SK-N-SH (cell line): ENCODE measurements at regions not wholly inside any gene's neighbourhood (a gene's known extent, or its start where the extent isn't known, plus 50 kb on each side); places are given as distances from the start of the nearest gene placed in this dataset.

Experiments used
- CTCF ChIA-PET: fragments of 300-600, 350-600 bp; formaldehyde crosslinking; extraction: SDS; loops from one replicate; lab custom pipeline; 2021; lab: Yijun Ruan, JAX
- POLR2A ChIA-PET: fragments of 350-600 bp; sonication (Branson Sonifier 250); formaldehyde crosslinking; extraction: SDS; loops from one replicate; lab custom pipeline; 2020; ENCODE audit warnings: antibody characterized with exemption, inconsistent platforms; lab: Yijun Ruan, JAX
- DNase-seq: peaks from one replicate; pipeline ENCODE4 v3.0.0; 2012
- H2AFZ ChIP-seq: fragments of 200-600 bp; sonication (generic); 2 replicates; pipeline ENCODE4 v1.8.1; 2016; ENCODE audit warnings: antibody characterized with exemption, mild to moderate bottlenecking, low read depth
- H3F3A ChIP-seq: fragments of 200-600 bp; sonication (generic); replicated peaks from 2 replicates; pipeline ENCODE3; 2016; ENCODE audit warnings: antibody characterized with exemption, mild to moderate bottlenecking; ENCODE audit not compliant: insufficient read depth
- H3K27ac ChIP-seq, 2 experiments: fragments of 200-500 bp in 1 of 2; fragments of 200-600 bp in 1 of 2; sonication (Bioruptor generic) in 1 of 2; sonication (generic), shearing (Covaris generic) in 1 of 2; 2 replicates each; pipeline versions ENCODE4 v1.5.1 to v1.6.1; 2014 to 2016; ENCODE audit warnings: low read depth in 2 of 2, inconsistent platforms in 1 of 2, low read length in 1 of 2, mild to moderate bottlenecking in 1 of 2, mixed read lengths in 1 of 2
- H3K27me3 ChIP-seq: fragments of 200-600 bp; sonication (generic), shearing (Covaris generic); 2 replicates; pipeline ENCODE4 v1.6.1; 2016; ENCODE audit warnings: mixed run types; ENCODE audit not compliant: insufficient read depth
- H3K36me3 ChIP-seq, 2 experiments: fragments of 200-500 bp in 1 of 2; fragments of 200-600 bp in 1 of 2; sonication (Bioruptor generic) in 1 of 2; sonication (generic) in 1 of 2; replicated peaks in 1 of 2; 2 replicates each; pipeline versions ENCODE3 to v1.5.1; 2014 to 2016; ENCODE audit warnings: low read length in 1 of 2, mild to moderate bottlenecking in 1 of 2; ENCODE audit not compliant: insufficient read depth in 2 of 2, control insufficient read depth in 1 of 2
- H3K4me1 ChIP-seq, 2 experiments: fragments of 200-500 bp in 1 of 2; fragments of 200-600 bp in 1 of 2; sonication (Bioruptor generic) in 1 of 2; sonication (generic), shearing (Covaris generic) in 1 of 2; 2 replicates each; pipeline versions ENCODE4 v1.5.1 to v1.6.1; 2014 to 2016; ENCODE audit warnings: low read depth in 1 of 2, low read length in 1 of 2, mixed run types in 1 of 2; ENCODE audit not compliant: insufficient read depth in 2 of 2, control insufficient read depth in 1 of 2
- H3K4me2 ChIP-seq: fragments of 200-600 bp; sonication (generic), shearing (Covaris generic); 2 replicates; pipeline ENCODE4 v1.6.1; 2017; ENCODE audit warnings: mixed run types
- H3K4me3 ChIP-seq, 2 experiments: fragments of 200-500 bp in 1 of 2; fragments of 200-600 bp in 1 of 2; sonication (Bioruptor generic) in 1 of 2; sonication (generic), shearing (Covaris generic) in 1 of 2; 2 replicates each; pipeline versions ENCODE4 v1.5.1 to v1.8.1; 2014 to 2016; ENCODE audit warnings: low read depth in 2 of 2, inconsistent platforms in 1 of 2, low read length in 1 of 2, mild to moderate bottlenecking in 1 of 2, mixed read lengths in 1 of 2, moderate library complexity in 1 of 2
- H3K79me2 ChIP-seq: fragments of 200-600 bp; sonication (generic); 2 replicates; pipeline ENCODE4 v1.8.1; 2017; ENCODE audit warnings: mild to moderate bottlenecking; ENCODE audit not compliant: insufficient read depth
- H3K9ac ChIP-seq: fragments of 200-600 bp; sonication (generic); 2 replicates; pipeline ENCODE4 v1.6.1; 2017; ENCODE audit warnings: mixed run types
- H3K9me2 ChIP-seq: fragments of 200-600 bp; sonication (generic); 2 replicates; pipeline ENCODE4 v1.6.1; 2017; ENCODE audit warnings: mixed run types
- H3K9me3 ChIP-seq: fragments of 200-600 bp; sonication (generic); 2 replicates; pipeline ENCODE4 v1.6.1; 2017; ENCODE audit warnings: mixed run types, mild to moderate bottlenecking, moderate library complexity
- H4K20me1 ChIP-seq: fragments of 200-600 bp; sonication (generic); 2 replicates; pipeline ENCODE4 v1.6.1; 2017; ENCODE audit warnings: mild to moderate bottlenecking, mixed run types; ENCODE audit not compliant: insufficient read depth
- CHD2 ChIP-seq: fragments of 150-350 bp; IDR thresholded peaks from 2 replicates; pipeline ENCODE4 v1.6.1; 2018; ENCODE audit warnings: low read length; ENCODE audit not compliant: partially characterized antibody
- EZH2phosphoT487 ChIP-seq: fragments of 200-600 bp; sonication (generic); IDR thresholded peaks from 2 replicates; pipeline ENCODE4 v1.6.1; 2017; ENCODE audit warnings: low read depth, mixed run types, mild to moderate bottlenecking, antibody characterized with exemption, moderate library complexity, borderline replicate concordance
- FOSL2 ChIP-seq: IDR thresholded peaks from 2 replicates; pipeline ENCODE4 v1.4.0; 2012; ENCODE audit warnings: low read depth, mild to moderate bottlenecking, moderate library complexity, borderline replicate concordance
- FOXJ3 ChIP-seq: sonication (generic); formaldehyde crosslinking; IDR thresholded peaks from 2 replicates; pipeline ENCODE4 v1.5.1; 2020; ENCODE audit warnings: mild to moderate bottlenecking, missing genetic modification reagents
- FOXM1 ChIP-seq: IDR thresholded peaks from 2 replicates; pipeline ENCODE4 v1.4.0; 2012; ENCODE audit warnings: low read depth, mild to moderate bottlenecking
- GABPA ChIP-seq: IDR thresholded peaks from 2 replicates; pipeline ENCODE4 v1.4.0; 2012; ENCODE audit warnings: low read depth, mild to moderate bottlenecking
- JUND ChIP-seq: IDR thresholded peaks from 2 replicates; pipeline ENCODE4 v1.4.0; 2012
- MAX ChIP-seq: IDR thresholded peaks from 2 replicates; pipeline ENCODE4 v1.4.0; 2012; ENCODE audit warnings: low read depth
- NFIC ChIP-seq: IDR thresholded peaks from 2 replicates; pipeline ENCODE4 v1.4.0; 2012; ENCODE audit warnings: borderline replicate concordance
- RAD21 ChIP-seq: IDR thresholded peaks from 2 replicates; pipeline ENCODE4 v1.6.1; 2012; ENCODE audit warnings: mild to moderate bottlenecking, low read length
- RCOR1 ChIP-seq: fragments of 150-350 bp; IDR thresholded peaks from 2 replicates; pipeline ENCODE4 v1.6.1; 2017; ENCODE audit warnings: antibody characterized with exemption, low read length
- REST ChIP-seq: IDR thresholded peaks from 2 replicates; pipeline ENCODE4 v1.6.1; 2012; ENCODE audit warnings: mild to moderate bottlenecking, low read depth, low read length, moderate library complexity
- RFX5 ChIP-seq: IDR thresholded peaks from 2 replicates; pipeline ENCODE4 v1.6.1; 2012; ENCODE audit warnings: mild to moderate bottlenecking, improper control_type of control experiment, low read length
- SIN3A ChIP-seq: IDR thresholded peaks from 2 replicates; pipeline ENCODE4 v1.6.1; 2012; ENCODE audit warnings: low read depth, mild to moderate bottlenecking, low read length, moderate library complexity, borderline replicate concordance
- SMC3 ChIP-seq: IDR thresholded peaks from 2 replicates; pipeline ENCODE4 v1.6.1; 2012; ENCODE audit warnings: low read depth, low read length, improper control_type of control experiment
- TCF12 ChIP-seq: IDR thresholded peaks from 2 replicates; pipeline ENCODE4 v1.4.0; 2012
- TEAD4 ChIP-seq: IDR thresholded peaks from 2 replicates; pipeline ENCODE4 v1.4.0; 2012; ENCODE audit warnings: mild to moderate bottlenecking, borderline replicate concordance; ENCODE audit not compliant: insufficient read depth
- ZBTB33 ChIP-seq: IDR thresholded peaks from 2 replicates; pipeline ENCODE4 v1.4.0; 2012; ENCODE audit warnings: low read depth, borderline replicate concordance
- WGBS: methylation state at CpG from one replicate; pipeline ENCODE4 v1.1.6; 2017; ENCODE audit warnings: low lambda C conversion rate; 5-methylcytosine and 5-hydroxymethylcytosine counted together

- Histone ChIP-seq H2AFZ (no peak overlapping the region), H3F3A (no peaks in the 10 kb centered on the region), H3K9ac (no peak overlapping the region), H3K4me2 (no peak overlapping the region), H3K4me1 (no peaks in the 10 kb centered on the region), H3K9me3 (0 out of 2 replicates have a peak, but pooled peaks cover 8% of the 10 kb centered on the region), H4K20me1 (no peaks in the 10 kb centered on the region), H3K9me2 (no peaks in the 10 kb centered on the region), H3K79me2 (no peaks in the 10 kb centered on the region), H3K27ac (no peak overlapping the region), H3K36me3 (no peaks in the 10 kb centered on the region), H3K27me3 (no peaks in the 10 kb centered on the region), H3K4me3 (no peak overlapping the region)
- no peak for DNase-seq
- TF ChIP-seq FOXJ3 (no peak), RFX5 (no peak), GABPA (no peak), ZBTB33 (no peak), SMC3 (no peak)
- ChIA-PET POLR2A (no interaction called here), CTCF (interaction anchor here (0.6 kb wide), 1 partner anchor 330 kb away, joined by 3 read pairs; no protein-coding TSS in a partner anchor)
- 2% methylated on average over 3 of the region's 3 CpGs for WGBS
Observed at GRCh38 chr3:99199021-99199420, 297.5 kb upstream of the DCBLD2 start.

- no peaks in the 10 kb centered on the region for H3K9me2 ChIP-seq
- H3K9ac ChIP-seq: no peak overlapping the region
- TF ChIP-seq RAD21: no peak
- TF ChIP-seq FOXM1: no peak
- no peak for TF ChIP-seq TCF12
- TF ChIP-seq MAX: no peak
- TF ChIP-seq JUND: no peak
- no peak for TF ChIP-seq RCOR1
- TF ChIP-seq REST: no peak
- no peak for TF ChIP-seq FOSL2
- TF ChIP-seq EZH2phosphoT487: no peak
- TF ChIP-seq SMC3: no peak
- no peak for TF ChIP-seq TEAD4
- no peak for TF ChIP-seq NFIC
- TF ChIP-seq SIN3A: no peak
- TF ChIP-seq CHD2: no peak
- TF ChIP-seq ZBTB33: no peak
- H3K9me3 ChIP-seq: no peaks in the 10 kb centered on the region
- 2% methylated on average over 3 of the region's 3 CpGs for WGBS
- no peak overlapping the region for H2AFZ ChIP-seq
- POLR2A ChIA-PET: no interaction called here
- H3K36me3 ChIP-seq: no peaks in the 10 kb centered on the region
- H3K4me2 ChIP-seq: no peak overlapping the region
- no peaks in the 10 kb centered on the region for H3K4me1 ChIP-seq
- H3K4me3 ChIP-seq: no peak overlapping the region
- H3F3A ChIP-seq: no peaks in the 10 kb centered on the region
- no peaks in the 10 kb centered on the region for H3K79me2 ChIP-seq
- no peaks in the 10 kb centered on the region for H3K27me3 ChIP-seq
- H4K20me1 ChIP-seq: no peaks in the 10 kb centered on the region
- CTCF ChIA-PET: interaction anchor here (1.9 kb wide), 1 partner anchor 18 kb away, joined by 10 read pairs; no protein-coding TSS in a partner anchor
- no peak for DNase-seq
- H3K27ac ChIP-seq: no peak overlapping the region
Observed at GRCh38 chr3:99191186-99191585, 289.7 kb upstream of the DCBLD2 start.
